NCI-H187 treated with DMSO at 0.1 percent for 48 hours (cell line): ENCODE measurements at regions not wholly inside any gene's neighbourhood (a gene's known extent, or its start where the extent isn't known, plus 50 kb on each side); places are given as distances from the start of the nearest gene placed in this dataset.

Experiments
- DNase-seq: peaks from one replicate; lab custom pipeline; 2025; lab: John Stamatoyannopoulos, UW

DNA sequence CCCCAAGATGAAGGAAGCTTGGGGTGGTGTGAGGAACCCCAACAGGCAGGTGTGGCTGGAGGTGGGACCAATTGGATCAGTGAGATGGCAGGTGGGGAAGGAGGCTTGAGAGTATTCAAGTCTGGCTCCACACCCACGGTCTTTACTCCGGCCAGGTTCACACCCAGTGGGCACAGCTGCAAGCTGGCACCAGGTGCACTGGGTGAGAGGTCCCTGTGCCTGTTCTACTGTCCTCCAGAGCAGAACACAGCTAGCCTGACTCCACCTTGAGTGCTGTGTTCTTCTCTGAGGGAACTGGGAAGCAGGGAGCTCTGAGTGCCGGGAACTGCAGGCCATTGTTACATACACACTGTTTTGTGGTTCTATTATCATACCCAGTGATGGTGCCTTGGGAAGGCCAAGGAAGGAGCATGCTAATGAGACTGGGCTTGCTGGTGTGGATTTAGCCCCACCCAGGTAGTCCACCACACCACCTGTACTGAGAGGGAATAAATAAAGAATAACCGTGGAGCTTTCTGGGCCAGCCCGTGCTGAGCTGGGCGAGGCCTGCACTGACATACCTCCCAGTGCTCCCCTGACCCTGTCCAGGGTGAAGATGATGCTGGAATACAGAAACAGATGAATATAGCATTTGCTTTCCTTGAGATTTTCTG, 93.4 kb downstream of the ABHD5 start:
- DNase-seq: no peak

DNA sequence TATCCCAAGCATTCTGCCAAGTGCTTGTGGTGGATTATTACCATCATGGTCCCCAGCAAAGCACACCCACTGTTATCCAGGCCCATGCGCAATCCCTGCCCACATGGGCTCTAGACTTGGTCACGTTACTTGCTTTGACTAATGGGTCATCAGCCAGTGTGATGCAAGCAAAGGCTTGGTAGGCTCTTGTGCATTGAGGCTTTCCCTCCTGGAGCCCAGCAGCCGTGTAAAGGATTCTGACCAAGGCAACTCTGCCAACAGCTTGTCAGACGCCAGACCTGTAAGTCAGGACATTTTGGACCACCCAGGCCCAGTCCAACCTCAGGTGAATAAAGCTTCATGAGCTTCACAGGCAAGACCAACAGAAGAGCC, 93.9 kb downstream of the ABHD5 start:
- DNase-seq: no peak

DNA sequence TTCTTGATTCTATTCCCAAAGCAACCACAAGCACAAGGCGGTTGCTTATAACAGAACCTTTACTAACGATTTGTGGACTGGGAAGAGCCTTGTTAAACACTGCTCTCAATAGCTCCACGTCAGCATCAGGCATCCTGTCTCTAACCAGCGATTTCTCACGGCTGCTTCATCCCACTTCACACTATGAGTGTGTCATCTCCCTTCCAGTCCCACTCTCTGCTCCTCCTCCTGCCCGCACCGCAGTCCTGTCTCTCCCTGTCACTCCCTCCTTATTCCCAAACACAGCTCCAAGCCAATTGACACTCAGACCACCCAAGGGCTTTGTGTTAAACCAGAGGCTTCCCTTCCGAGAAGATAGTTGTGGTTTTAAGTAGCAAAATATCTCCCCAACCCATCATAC, 94.8 kb downstream of the ABHD5 start:
- DNase-seq: no peak

- no peak for DNase-seq
Observed at GRCh38 chr3:43786102-43786501, 95.4 kb downstream of the ABHD5 start.

GRCh38 chr3:43786526-43787305, 96.0 kb downstream of the ABHD5 start:
- DNase-seq: no peak

GRCh38 chr3:43787330-43787729, 96.6 kb downstream of the ABHD5 start:
- no peak for DNase-seq

- no peak for DNase-seq
Observed at GRCh38 chr3:43789028-43789427, 98.3 kb downstream of the ABHD5 start.

GRCh38 chr3:43790060-43790459, 99.3 kb downstream of the ABHD5 start:
- no peak for DNase-seq

DNA sequence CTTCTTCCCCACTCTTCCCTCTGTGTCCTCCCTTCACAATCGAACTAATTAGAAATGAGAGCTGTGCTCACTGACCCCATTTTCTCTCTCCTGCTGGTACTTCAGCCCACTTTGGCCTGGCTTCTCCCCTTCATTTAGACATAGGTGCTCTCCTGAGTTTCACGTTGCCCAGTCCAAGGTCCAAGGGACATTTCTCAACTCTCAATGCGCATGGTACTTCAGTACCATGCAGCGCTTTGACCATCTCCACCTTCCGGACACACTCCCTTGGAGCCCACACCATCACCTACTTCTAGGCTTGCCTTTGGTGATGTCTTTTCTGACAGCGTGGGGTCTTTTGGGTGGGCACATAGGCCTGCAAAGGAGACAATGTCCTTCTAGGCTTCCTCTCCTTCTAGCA, 99.7 kb downstream of the ABHD5 start:
- DNase-seq: no peak

DNA sequence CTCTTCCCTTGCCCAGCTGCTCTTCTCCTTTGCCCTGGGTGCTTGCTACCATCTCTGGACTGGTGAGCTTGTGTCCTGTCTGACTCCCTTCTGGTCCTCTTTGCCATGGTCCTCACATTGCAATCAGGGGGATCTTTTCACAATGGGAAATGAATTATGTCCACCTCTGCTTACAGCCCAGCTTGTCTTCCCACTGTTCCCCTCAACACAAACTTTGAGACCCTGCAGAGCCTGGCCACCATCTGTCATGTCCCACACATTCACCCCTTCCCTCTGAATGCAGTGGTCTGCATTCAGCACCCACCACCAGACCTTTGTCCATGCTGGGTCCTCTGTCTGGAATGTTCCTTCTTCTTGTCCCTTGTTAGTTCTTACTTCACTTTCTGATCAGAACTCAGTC, 100.5 kb downstream of the ABHD5 start:
- DNase-seq: no peak

GRCh38 chr3:43792904-43793303, 102.2 kb downstream of the ABHD5 start:
- no peak for DNase-seq

- no peak for DNase-seq
Observed at GRCh38 chr3:43793648-43794372, 103.1 kb downstream of the ABHD5 start.

DNA sequence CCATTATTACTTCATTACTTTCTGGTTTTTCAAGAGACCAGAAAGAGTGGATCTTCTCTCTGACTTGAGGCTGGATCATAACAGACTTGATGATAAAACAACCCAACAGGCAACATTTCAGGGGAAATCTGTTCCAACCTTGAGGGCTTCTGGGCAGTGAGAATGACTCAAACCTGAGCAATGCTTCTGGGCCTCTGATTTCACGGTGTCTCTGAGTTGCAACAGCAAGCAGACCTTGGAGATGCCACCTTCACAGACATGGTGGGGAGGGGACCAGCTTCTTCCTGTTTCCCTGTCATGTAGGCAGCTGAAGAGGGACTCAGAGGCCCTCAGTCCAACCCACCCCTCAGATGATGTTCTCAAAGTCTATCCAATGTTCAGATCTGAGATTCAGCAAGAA, 104.0 kb downstream of the ABHD5 start:
- DNase-seq: no peak

DNA sequence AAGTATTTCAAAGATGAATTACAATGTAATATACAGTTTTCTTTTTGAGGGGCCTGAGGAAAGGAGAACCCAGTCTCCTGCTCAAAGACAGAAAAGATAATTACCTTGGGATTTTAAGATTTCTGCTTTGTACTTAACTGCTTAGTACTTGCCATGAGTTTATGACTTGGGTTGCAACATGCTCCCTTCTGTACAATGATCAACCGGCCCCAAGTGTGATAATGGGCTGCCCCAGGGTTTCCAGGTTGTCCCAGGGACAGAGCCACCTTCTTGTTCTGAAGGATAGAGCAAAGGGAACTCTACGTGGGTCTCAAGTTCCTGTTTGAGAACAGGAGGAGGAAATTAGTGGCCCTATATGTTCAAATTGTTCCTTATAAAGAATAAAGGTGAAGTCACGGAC, 104.8 kb downstream of the ABHD5 start:
- no peak for DNase-seq

GRCh38 chr3:43796041-43796596, 105.4 kb downstream of the ABHD5 start:
- no peak for DNase-seq

DNA sequence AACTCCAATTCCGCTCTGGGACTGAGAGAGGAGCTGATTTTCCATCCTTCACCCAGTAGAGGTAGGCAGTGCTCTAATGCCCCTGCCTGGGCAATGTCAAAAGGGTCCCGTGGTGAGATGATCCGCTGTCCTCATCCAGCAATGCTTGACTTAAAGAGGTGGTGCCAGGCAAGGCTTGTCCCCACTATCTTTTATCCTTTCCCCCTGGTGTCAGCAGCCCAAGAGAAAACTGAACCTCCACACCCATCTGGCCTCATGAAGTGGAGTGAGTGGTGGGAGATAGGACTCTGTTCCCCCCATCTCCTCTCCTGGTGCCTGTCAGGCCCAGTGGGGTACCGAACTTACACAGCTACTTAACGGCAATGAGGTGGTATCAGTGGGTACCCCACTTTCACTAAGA, 107.1 kb downstream of the ABHD5 start:
- no peak for DNase-seq

- no peak for DNase-seq
Observed at GRCh38 chr3:43810797-43811196, 120.1 kb downstream of the ABHD5 start.

DNA sequence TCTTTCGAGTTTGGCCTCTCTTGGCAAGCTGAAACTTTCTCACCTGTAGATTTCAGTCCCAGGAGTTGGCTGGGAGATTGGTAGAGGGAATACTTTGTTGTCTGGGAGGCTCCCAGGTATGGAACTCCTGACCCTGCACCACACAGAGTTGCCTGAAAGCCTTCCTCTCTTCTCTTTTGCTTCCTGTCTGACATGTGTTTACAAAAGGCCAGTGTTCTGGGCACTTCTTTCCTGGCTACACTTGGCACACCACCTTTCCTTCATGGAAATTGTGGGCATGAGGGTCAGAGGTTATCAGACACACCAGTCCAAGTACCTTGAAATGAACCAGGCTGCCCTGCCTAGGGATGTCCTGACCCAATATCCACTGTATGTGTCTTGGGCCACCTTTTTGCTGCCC, 123.7 kb downstream of the ABHD5 start:
- DNase-seq: no peak

GRCh38 chr3:43816372-43816771, 125.6 kb downstream of the ABHD5 start:
- DNase-seq: no peak

- no peak for DNase-seq
Observed at GRCh38 chr3:43817064-43817463, 126.3 kb downstream of the ABHD5 start.

- DNase-seq: no peak
Observed at GRCh38 chr3:43817825-43818224, 127.1 kb downstream of the ABHD5 start.

DNA sequence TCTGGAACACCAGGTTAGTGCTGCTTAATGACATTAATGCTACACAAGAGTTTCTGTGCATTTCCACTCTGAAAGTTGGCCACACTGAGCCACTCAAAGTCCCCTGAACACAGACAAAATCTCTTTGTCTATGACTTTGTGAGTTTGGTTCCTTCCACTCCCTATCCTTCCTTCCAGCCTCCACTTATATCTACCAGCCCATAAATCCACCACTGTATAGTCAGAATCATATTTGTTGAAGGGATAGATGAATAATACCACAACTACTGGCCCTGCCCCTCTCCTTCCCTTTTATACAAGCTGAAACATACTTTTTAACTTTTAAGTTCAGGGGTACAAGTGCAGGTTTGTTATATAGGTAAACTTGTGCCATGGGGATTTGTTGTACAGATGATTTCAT, 127.5 kb downstream of the ABHD5 start:
- DNase-seq: no peak
